Skeletal muscle cell (primary cell): ENCODE measurements at regions not wholly inside any gene's neighbourhood (a gene's known extent, or its start where the extent isn't known, plus 50 kb on each side); places are given as distances from the start of the nearest gene placed in this dataset.

Experiments
- DNase-seq: peaks from one replicate; pipeline ENCODE4 v3.0.0-alpha.2; 2010; ENCODE audit warnings: low read depth
- H3K4me3 ChIP-seq: 2 replicates; pipeline ENCODE4 v1.5.1; 2011; ENCODE audit warnings: low read depth, mild to moderate bottlenecking, control low read depth, low read length, moderate library complexity

DNA sequence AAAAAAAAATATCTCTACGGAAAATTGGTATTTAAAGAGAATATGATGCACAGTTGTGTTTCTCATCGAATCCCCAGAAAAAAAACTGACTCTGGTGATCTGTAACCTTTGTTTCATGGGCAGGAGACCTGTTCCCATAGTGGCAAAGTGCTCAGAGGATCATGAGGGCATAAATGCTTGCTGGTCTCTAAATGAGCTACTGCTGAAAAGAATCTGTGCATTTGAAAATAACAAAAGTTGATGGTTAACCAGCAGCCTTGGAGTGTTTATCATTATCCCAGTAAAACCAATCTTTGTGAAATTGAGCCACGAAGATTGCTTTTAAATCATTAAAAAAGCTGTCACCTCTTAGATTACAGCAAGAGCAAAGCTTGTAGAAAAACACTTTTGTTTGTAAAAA lies 775.4 kb downstream of the MTRR start:
- no peak for DNase-seq

DNA sequence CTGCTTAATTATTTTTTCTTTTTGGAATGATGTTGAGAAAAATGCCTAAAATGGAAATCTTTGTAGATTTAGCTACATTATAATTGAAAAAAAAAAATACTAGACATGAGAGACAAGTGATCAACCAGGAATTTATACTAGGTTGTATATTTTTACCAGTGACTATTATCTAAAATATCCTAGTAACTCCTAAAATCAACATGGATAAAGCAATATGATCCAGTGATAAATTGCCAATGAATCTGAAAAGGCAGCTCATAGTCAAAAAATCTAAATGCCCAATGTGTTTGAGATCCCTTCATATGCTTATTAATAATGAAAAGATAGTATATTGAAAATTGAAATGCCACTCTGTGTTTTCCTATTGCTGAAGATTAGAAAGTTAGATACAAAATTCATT lies 778.2 kb downstream of the MTRR start:
- no peak for DNase-seq
- H3K4me3 ChIP-seq: no peak overlapping the region

More for the DNA sequence above, 775.4 kb downstream of the MTRR start:
- no peak overlapping the region for H3K4me3 ChIP-seq

DNA sequence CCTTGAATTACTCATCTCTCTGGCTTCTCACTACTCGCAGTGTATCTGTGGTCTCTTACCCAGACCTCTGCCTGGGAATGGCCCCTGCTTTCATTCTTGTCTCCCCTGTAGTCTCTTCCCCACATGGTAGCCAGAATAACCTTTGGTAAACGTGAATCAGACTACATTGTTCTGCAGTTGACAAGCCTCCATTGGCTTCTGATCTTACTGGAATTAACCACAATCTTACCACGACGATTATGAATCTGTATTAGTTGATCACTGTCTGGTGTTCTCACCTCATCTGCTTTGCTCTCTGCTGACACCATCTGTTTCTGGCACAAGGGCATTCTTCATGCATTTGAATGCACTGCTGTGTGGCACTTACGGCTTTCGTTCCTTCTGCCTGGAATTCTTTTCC lies 781.2 kb downstream of the MTRR start:
- no peak overlapping the region for H3K4me3 ChIP-seq
- no peak for DNase-seq

DNA sequence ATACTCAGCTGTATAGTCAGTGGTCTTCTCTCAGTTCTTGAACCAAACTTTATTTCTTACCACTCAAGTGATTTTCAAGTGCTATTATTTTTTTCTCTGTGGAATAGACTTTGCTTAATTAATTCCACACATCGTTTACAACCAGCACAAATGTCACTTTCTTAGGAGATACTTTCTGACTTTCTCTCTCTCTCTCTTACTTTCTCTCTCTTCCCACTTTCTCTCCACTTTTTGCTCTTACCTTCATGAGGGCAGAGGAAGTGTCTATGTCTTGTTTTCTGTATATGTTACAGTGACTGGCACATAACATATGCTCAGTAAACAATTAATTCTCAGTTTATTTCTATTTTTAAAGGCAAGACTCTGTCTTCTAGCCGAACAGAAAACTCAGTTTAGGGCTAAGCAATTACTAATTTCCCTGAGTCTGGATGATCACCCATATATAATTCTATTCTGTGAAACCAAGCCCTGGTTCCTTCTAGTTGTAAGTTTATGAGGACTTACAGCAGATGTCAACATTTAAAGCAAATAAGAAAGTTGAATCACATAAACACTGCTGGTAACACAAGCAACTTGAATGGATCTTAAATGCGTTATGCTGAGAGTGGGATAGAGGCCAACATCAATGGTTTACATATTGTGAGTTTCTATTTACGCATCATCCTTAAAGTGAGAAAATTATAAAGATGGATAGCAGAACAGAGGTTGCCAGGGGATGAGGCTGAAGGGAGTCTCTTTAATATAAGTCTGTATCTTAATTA lies 791.4 kb downstream of the MTRR start:
- no peak for DNase-seq

DNA sequence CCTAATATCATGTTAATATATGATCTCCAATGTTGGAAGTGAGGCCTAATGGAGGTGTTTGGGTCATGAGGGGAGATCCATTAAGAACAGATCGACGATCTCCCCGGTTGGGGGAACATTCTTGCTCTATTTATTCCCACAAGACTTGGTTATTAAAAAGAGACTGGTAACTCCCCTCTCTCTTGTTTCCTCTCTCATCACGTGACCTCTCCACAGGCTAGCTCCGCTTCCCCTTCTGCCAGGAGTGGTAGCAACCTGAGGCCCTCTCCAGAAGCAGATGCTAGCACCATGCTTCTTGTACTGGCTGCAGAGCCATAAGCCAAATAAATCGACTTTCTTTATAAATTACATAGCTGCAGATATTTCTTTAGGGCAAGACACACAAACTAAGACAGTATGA lies 794.4 kb downstream of the MTRR start:
- no peak for DNase-seq
- H3K4me3 ChIP-seq: no peak overlapping the region

More for the DNA sequence above, 791.4 kb downstream of the MTRR start:
- no peak overlapping the region for H3K4me3 ChIP-seq

DNA sequence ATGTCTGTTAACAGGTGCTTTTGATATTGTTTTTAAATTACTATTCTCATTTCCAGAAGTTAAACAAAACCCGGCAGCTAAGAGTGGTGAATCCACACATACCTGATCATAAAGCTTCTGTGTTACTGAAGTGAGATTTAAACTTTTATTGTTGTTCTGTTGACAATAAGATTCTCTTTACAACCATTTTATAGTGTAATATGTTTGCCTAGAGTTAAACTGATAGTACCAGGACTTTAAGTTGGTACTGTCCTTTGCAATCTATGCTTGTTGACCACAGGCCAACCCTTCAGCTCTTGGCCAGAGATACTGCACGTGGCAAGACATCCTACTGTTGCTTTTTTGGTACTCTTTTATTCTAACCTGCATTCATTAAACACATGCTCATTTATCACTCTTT lies 806.2 kb downstream of the MTRR start:
- H3K4me3 ChIP-seq: no peak overlapping the region
- DNase-seq: no peak

DNA sequence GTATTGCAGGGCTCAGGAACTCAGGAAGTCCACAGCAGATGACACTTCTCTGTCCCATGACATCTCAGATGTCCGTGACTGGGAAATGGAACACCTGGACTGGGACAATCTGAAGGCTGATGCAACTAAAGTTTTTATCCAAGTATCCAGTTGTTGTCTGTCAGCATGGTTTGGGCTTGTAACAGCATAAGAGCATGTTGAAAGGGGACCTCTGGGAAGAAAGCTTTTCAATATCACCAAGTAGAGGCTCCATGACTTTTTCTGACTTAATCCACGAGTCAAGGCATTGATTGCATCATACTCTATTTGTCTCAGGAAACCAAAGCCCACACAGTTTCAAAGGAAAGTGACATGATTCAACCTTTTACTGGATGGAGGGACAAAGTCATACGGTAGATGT lies 807.7 kb downstream of the MTRR start:
- H3K4me3 ChIP-seq: no peak overlapping the region
- DNase-seq: peak; percentile 28

DNA sequence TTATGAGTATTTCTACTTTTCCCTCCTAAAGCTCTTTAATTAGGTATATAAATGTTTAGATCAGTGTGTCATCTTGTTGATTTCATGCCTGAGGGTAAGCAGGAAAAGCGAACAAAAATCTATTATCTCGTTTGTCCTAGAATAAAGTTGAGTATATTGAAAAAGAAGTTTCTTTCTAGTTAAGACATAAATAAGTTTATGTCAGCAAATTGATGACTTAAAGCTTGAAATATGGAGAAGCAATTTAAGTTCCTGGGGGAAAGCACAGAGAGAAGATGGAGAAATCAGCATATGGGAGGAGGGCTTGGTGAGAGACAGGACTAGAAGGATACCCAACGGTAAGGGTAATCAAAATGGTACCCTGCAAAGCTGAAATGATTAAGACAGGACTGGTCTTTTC lies 813.4 kb downstream of the MTRR start:
- no peak overlapping the region for H3K4me3 ChIP-seq
- DNase-seq: no peak

DNA sequence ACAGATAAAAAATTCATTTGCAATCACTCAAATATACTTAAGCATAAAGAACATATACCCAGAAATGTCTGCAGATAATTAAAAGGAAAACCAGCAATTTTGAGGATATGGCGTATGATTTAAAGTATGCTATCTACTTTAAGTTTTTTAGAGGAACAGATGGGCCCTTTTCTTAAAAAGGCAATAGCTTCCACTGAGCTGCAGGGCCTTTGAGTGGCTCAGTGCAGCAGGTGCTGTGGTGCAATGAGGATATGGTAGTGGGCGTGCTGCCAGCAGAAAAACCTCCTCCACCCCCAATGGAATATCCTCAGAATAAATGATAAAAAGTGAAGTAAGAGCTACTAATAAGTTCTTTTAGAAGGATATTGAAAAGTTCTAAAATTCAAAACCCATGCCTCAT lies 814.5 kb downstream of the MTRR start:
- H3K4me3 ChIP-seq: no peak overlapping the region
- no peak for DNase-seq

DNA sequence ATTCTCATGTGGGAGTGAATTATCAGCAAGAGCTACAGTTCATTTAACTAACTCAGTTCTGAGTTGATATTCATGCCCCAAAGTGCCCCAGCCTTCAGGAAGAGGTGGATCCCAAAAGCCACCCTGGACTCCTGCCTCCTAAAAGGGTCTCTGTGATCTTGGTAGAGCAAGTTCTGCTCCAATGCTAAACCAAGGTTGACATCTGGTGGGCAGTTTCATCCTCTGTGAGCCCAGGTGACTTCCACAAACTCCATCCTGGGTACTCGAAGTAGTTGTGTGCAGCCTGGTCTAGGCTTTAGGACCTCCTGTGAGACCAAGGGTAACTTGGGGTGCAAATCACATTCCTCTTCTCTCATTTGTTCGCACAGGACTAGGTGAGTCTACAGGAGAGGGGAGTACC lies 816.8 kb downstream of the MTRR start:
- no peak overlapping the region for H3K4me3 ChIP-seq
- no peak for DNase-seq

DNA sequence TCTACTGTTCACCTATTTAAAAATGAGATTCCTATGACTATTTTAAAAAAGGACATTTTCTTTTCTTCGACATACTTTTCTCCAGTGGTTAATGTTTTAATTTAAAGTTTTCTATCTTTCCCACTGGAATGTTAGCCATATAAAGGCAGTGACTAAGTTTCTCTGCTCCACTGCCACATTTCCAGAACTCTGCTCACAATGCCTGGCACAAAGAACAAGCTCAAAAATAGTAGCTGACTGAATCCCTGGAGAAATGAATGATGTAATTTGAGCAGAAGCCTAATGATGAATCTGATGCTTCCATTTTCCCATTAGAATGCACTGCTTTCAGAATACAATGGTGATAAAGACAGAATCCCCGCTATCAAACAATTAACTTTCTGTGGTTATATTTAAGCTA lies 817.8 kb downstream of the MTRR start:
- no peak overlapping the region for H3K4me3 ChIP-seq
- peak; percentile 73 for DNase-seq

DNA sequence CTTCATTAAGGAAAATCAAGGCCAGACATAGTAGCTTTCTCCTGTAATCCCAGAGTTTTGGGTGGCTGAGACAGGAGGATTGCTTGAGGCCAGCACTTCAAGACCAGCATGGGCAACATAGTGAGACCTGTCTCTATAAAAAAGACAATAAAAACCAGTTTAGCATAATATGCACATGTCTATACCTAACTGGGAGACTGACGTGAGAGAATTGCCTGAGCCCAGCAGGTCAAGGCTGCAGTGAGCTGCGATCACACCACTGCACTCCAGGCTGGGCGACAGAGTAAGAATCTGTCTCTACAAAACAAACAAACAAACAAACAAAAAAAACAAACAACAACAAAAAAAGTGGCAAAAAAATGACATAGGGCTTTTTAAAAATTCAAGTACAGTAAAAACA lies 820.8 kb downstream of the MTRR start:
- no peak overlapping the region for H3K4me3 ChIP-seq
- DNase-seq: no peak

DNA sequence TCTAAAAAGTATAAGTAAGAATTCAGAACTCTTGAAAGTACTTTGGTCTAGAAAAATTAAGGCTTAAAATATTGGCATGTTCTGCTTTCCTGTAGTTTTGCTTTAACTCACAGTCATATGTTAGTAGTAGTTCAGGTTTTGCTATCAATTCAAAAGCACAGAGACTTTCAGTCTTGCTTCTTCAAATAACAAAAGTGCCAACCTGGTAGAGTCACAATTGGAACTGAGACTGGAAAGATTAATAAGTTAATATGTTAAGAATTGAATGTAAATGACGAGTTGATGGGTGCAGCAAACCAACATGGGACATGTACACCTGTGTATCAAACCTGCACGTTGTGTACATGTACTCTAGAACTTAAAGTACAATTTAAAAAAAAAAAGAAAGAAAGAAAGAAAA lies 822.3 kb downstream of the MTRR start:
- DNase-seq: no peak

DNA sequence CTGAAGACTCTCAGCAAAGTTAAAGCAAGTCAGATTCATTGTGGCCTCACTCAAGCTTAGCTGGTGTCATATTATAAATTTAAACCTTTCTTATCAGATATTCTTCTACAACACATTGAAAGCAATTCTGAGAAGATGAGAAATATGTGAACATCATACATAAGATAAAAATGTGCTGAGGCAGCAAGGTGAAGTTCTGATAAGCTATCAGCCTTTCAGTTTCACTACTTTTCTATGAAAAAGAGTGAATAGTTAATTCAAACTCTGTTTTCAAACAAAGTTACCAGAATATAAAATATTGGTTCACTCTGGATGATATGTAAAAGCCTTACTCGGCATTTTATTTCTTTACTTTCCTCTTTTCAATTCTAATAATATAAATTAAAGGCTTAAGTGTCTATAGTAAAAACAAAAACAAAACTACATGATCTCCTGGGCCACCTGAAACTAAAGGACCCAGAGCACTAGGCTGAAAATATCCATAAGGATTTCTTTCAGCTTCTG lies 824.4 kb downstream of the MTRR start:
- DNase-seq: no peak
- no peak overlapping the region for H3K4me3 ChIP-seq

More for the DNA sequence above, 822.3 kb downstream of the MTRR start:
- H3K4me3 ChIP-seq: no peak overlapping the region

DNA sequence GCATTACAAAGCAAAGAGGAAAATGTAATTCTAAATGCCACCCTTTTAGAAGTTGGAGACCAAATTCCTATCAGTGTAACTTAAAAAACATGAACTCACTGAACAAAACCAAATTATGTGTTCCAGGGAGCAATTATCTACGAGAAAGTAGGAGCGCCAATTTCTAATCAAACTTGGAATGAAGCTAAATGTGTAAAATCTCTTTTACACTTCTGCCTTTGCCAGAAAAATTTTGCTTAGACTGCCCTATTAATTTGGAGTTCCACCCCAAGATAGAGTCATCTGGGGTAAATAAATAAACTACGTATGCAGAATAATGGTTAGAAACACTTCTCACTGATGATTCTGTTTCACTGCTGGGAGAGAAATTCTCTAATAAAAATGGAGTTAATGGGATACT lies 825.6 kb downstream of the MTRR start:
- no peak for DNase-seq
- no peak overlapping the region for H3K4me3 ChIP-seq

DNA sequence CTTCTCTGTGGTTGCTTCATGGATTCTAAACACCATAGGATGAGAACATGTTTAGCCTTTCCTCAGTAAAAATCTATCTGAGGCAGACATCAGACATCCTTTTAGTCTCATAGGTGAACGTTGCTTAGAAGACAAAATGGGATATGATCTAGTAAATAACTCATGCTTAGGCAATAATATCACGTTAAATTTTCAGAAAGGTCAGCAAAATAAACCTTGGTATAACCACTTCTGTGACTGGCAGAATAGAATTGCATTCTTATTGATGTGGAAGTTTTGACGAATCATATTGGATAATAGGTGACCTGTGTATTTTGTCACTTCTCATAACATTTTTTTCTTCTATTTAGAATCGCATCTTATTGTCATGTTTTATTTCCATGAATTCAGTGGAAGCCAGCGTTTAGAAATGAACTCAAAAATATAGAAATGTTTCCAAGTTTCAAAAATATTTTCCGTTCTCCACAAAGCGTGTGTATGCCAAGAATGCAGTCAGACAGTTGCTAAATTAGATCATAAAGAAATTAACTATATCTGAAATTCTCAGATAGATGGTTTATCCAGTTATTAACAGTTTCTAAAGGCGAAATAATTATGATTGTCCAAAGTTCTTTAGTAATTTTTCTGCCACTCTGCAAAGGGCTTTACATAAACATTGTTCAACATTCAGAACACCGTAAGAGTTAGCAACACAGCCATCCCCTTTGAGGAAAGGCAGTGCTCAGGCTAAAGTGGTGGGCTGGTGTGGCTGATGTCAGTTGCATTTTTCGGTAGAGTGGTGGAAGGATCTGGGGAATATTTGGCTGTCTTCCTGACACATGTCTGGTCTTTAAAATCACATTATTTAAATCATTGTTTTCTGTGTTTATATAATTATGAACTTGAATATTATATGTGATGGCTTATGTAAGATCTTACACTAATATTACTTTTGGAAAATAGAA lies 827.2 kb downstream of the MTRR start:
- no peak overlapping the region for H3K4me3 ChIP-seq
- DNase-seq: no peak

DNA sequence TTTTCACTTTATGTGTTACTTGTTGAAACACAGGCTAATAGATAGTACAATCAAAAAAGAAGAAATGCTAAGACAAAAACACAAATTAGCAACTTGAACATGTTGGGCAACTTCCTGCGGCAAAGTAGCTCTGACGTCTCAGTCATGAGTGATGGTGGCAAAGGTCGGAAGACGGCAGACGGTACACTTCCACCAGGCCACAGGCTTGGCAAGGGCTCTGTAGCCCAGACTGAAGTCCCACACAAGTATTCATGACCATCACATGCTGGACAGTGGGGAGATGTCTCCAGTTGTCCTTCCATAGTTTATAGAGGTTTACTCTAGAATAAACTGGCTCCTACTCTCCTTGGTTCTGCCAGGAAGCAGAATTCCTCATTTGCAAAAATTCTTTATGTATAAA lies 831.3 kb downstream of the MTRR start:
- no peak overlapping the region for H3K4me3 ChIP-seq

DNA sequence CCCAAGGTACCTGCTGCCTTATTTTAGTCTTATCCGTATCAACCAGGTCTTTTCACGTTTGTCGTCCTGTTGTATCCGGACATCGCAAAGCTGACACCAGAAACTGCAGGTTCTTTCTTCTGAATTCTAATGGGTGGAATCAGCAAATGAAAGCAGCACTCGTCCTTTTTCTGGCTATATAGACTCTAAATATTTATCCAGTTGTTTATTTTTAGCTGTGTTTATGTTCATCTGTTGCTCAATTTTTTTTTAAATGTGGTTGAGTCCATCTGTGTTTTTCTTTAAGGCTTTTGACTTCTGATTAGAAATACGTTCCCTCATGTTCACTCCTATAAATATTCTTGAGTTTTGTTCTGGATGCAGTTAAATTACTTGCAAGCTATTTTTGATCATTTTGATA lies 831.7 kb downstream of the MTRR start:
- DNase-seq: no peak
- H3K4me3 ChIP-seq: no peak overlapping the region

More for the DNA sequence above, 831.3 kb downstream of the MTRR start:
- DNase-seq: no peak

DNA sequence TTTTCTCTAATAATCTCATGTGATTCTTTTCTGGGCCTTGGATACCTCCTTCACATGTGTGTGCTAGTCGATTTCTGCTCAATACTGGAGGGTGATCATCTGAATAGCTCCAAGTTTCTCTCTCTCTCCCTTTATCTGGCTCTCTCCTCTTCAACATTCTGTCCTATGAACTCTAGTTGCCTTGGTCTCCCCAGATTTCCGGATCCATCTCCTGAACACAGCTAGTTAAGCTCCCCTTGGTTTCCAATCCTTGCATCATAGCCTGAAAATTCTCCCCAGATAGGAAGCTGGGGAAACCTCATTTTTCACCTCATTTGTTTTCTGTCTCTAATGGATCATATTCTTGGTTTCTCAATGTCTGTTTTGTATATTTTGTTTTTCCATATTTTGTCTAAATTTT lies 832.3 kb downstream of the MTRR start:
- no peak overlapping the region for H3K4me3 ChIP-seq

DNA sequence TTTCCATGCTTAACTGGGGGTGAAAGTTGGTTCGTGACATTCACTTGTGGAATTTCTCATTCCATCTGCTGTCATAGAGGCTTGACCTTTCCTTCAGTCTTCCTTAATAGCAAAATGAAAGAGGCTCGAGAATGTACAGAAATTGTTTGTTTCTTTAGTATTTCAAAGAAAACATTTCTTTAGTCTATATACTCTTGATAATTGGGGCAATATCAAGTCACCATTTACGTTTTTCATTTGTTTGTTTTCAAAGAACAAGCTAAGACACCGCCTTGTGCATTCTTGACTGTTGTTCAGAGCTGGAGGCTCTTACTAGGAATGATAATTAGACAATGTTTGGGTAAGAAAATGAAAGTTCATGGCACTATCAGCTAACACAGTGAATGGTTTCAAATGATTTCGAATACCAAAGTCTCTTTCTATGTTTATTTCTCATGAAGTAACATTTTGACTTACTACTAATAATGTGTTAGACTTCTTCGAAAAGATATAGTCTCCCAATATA lies 835.4 kb downstream of the SEMA5A start:
- no peak for DNase-seq
- H3K4me3 ChIP-seq: no peak overlapping the region

More for the DNA sequence above, 832.3 kb downstream of the MTRR start:
- no peak for DNase-seq
